Fibroblast of lung (primary cell): ENCODE measurements at regions not wholly inside any gene's neighbourhood (a gene's known extent, or its start where the extent isn't known, plus 50 kb on each side); places are given as distances from the start of the nearest gene placed in this dataset.
A peak's percentile ranks its signal among the peaks of the same experiment; 100 is the strongest.

Experiments used
- DNase-seq, 2 donors: peaks; one replicate each; pipeline versions ENCODE4 v3.0.0 to v3.0.0-alpha.2; 2010; ENCODE audit warnings: low read depth in 2 of 2
- H2AFZ ChIP-seq: 2 replicates; pipeline ENCODE4 v1.5.1; 2012; ENCODE audit warnings: low read length, control low read depth, inconsistent platforms
- H3K27ac ChIP-seq: 2 replicates; pipeline ENCODE4 v1.5.1; 2011; ENCODE audit warnings: low read length, control low read depth; ENCODE audit not compliant: insufficient read depth
- H3K27me3 ChIP-seq: 2 replicates; pipeline ENCODE4 v1.5.1; 2011; ENCODE audit warnings: mild to moderate bottlenecking, low read length; ENCODE audit not compliant: control insufficient read depth, insufficient read depth
- H3K36me3 ChIP-seq: 2 replicates; pipeline ENCODE4 v1.5.1; 2011; ENCODE audit warnings: low read length; ENCODE audit not compliant: control insufficient read depth, insufficient read depth
- H3K4me1 ChIP-seq: 2 replicates; pipeline ENCODE4 v1.5.1; 2011; ENCODE audit warnings: low read length; ENCODE audit not compliant: control insufficient read depth, insufficient read depth; ENCODE audit errors: extremely low read depth
- H3K4me2 ChIP-seq: 2 replicates; pipeline ENCODE4 v1.5.1; 2011; ENCODE audit warnings: low read length, control low read depth; ENCODE audit not compliant: insufficient read depth; ENCODE audit errors: extremely low read depth
- H3K4me3 ChIP-seq, 4 experiments: fragments of 200-600 bp in 1 of 4; sonication (generic) in 1 of 4; replicated peaks in 1 of 4; 2 replicates each; pipeline ENCODE4 v1.5.1; 2011 to 2016; ENCODE audit warnings: low read length in 4 of 4, low read depth in 3 of 4, mild to moderate bottlenecking in 3 of 4, control low read depth in 2 of 4, inconsistent platforms in 1 of 4, mixed read lengths in 1 of 4; ENCODE audit not compliant: insufficient read depth in 1 of 4; ENCODE audit errors: control extremely low read depth in 1 of 4
- H3K79me2 ChIP-seq: 2 replicates; pipeline ENCODE4 v1.5.1; 2012; ENCODE audit warnings: mild to moderate bottlenecking, low read length, inconsistent platforms; ENCODE audit not compliant: control insufficient read depth, insufficient read depth
- H3K9ac ChIP-seq: 2 replicates; pipeline ENCODE4 v1.5.1; 2011; ENCODE audit warnings: mild to moderate bottlenecking, low read length, control low read depth; ENCODE audit not compliant: insufficient read depth
- H3K9me3 ChIP-seq: 2 replicates; pipeline ENCODE4 v1.5.1; 2012; ENCODE audit warnings: low read depth, low read length; ENCODE audit not compliant: control insufficient read depth, insufficient read depth
- H4K20me1 ChIP-seq: 2 replicates; pipeline ENCODE4 v1.5.1; 2011; ENCODE audit warnings: low read length; ENCODE audit not compliant: control insufficient read depth, insufficient read depth; ENCODE audit errors: extremely low read depth
- CTCF ChIP-seq, 2 donors: IDR thresholded peaks in 1 of 2; conservative IDR thresholded peaks in 1 of 2; 1 replicate in 1 of 2; 2 replicates in 1 of 2; pipeline ENCODE4 v1.5.1; 2011 to 2012; ENCODE audit warnings: low read length in 2 of 2, control low read depth in 1 of 2, inconsistent platforms in 1 of 2, low read depth in 1 of 2, mild to moderate bottlenecking in 1 of 2
- EZH2 ChIP-seq: IDR thresholded peaks from 2 replicates; pipeline ENCODE4 v1.5.1; 2012; ENCODE audit warnings: low read length, control low read depth, mild to moderate bottlenecking; ENCODE audit errors: missing control alignments

DNA sequence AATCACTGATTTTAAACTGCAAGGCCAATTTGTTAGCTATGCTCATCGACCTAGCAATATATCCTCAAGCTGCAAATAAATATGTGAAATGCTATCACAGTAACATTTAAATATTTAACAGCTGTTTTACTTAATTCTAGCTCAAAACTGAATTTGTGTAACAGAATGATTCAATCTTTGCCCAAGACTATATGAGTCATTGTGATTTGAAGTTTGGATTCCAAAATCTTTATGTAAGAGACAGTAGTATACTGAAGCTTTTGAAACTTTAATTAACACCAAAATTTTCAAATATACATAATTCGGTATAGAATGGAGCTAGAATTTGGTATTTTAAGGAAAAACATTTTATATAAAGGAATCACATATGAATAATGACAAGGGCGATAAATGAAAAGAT lies 603.0 kb upstream of the ROBO2 start:
- H3K4me3 ChIP-seq: no peak overlapping the region
- peak; percentile 16 to 83 for DNase-seq
- no peaks in the 10 kb centered on the region for H4K20me1 ChIP-seq
- no peak overlapping the region for H3K27ac ChIP-seq
- no peaks in the 10 kb centered on the region for H3K4me1 ChIP-seq
- no peak overlapping the region for H3K4me2 ChIP-seq
- H3K9ac ChIP-seq: no peak overlapping the region
- H3K79me2 ChIP-seq: no peaks in the 10 kb centered on the region
- TF ChIP-seq CTCF (conservative IDR thresholded peaks at IDR 0.05 in 1 of 2, IDR thresholded peaks at IDR 0.05 in 1 of 2; ENCODE audit: low read depth in 1 of 2, low read length in 2 of 2) (no peak), EZH2 (no peak)
- no peaks in the 10 kb centered on the region for H3K36me3 ChIP-seq
- H3K9me3 ChIP-seq: no peaks in the 10 kb centered on the region
- no peaks in the 10 kb centered on the region for H3K27me3 ChIP-seq
- H2AFZ ChIP-seq: no peak overlapping the region

DNA sequence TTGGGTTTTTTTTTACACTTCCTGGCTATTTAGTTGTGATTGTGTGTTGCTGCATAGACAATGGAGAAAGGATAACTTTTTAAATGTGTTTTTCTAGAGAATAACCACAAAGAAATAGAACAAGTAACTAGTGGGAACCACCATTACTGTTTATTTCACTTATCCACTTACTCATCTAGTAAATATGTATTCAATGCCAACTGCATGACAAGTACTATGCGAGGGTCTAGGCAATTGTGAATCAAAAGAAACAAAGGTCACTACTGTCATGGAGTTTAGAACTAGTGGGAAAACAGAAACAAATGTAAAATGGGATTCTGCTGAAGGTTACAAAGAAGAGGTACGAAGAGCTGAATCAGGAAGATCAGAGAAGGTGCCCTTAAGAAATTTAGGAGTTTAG lies 600.9 kb upstream of the ROBO2 start:
- Histone ChIP-seq H3K27me3 (no peaks in the 10 kb centered on the region), H3K9me3 (no peaks in the 10 kb centered on the region), H3K36me3 (no peaks in the 10 kb centered on the region), H3K27ac (no peak overlapping the region), H3K4me2 (no peak overlapping the region), H3K79me2 (no peaks in the 10 kb centered on the region), H3K4me1 (no peaks in the 10 kb centered on the region), H4K20me1 (no peaks in the 10 kb centered on the region), H2AFZ (no peak overlapping the region), H3K9ac (no peak overlapping the region), H3K4me3 (no peak overlapping the region)
- peak; percentile 57 to 60 for DNase-seq
- TF ChIP-seq EZH2: no peak
- no peak for TF ChIP-seq CTCF (conservative IDR thresholded peaks at IDR 0.05 in 1 of 2, IDR thresholded peaks at IDR 0.05 in 1 of 2; ENCODE audit: low read depth in 1 of 2, low read length in 2 of 2)

DNA sequence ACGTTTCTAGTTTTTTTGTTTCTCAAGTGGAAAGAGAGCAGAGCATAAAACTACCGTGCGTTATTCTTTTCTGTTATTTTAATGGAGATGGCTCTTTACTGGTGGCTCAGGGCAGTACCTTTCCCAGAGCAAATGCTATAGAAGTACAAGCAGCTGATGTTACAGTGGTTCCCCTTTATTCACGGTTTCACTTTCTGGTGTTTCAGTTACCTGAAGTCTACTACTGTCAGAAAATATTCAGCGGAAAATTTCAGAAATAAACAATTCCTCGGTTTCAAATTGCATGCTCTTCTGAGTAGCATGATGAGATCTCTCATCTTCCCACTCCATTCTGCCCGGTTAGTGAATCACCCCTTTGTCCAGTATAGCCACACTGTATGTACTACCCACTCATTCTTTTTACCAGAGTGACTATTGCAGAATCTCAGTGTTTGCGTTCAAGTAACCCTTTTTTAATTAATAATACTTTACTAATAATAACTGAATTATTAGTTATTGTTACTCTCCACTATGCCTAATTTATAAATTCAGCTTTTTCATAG lies 597.5 kb upstream of the ROBO2 start:
- no peak overlapping the region for H3K9ac ChIP-seq
- H3K36me3 ChIP-seq: no peaks in the 10 kb centered on the region
- H3K9me3 ChIP-seq: no peaks in the 10 kb centered on the region
- H3K79me2 ChIP-seq: no peaks in the 10 kb centered on the region
- H3K27ac ChIP-seq: no peak overlapping the region
- no peak overlapping the region for H2AFZ ChIP-seq
- H3K4me2 ChIP-seq: no peak overlapping the region
- H3K27me3 ChIP-seq: no peaks in the 10 kb centered on the region
- no peak overlapping the region for H3K4me3 ChIP-seq
- TF ChIP-seq CTCF (conservative IDR thresholded peaks at IDR 0.05 in 1 of 2, IDR thresholded peaks at IDR 0.05 in 1 of 2; ENCODE audit: low read depth in 1 of 2, low read length in 2 of 2) (no peak), EZH2 (no peak)
- H3K4me1 ChIP-seq: no peaks in the 10 kb centered on the region
- DNase-seq: peak in 1 of 2 donors; percentile 53
- H4K20me1 ChIP-seq: no peaks in the 10 kb centered on the region
